Activated B cell treated with CpG ODN at 0.5 μM for 24 hours (primary cell): ENCODE measurements at regions not wholly inside any gene's neighbourhood (a gene's known extent, or its start where the extent isn't known, plus 50 kb on each side); places are given as distances from the start of the nearest gene placed in this dataset.

Experiments used
- ATAC-seq: fragments of 200-7000 bp; cut with Tn5 transposase; one replicate; pipeline ENCODE4 v1.10.0; 2021; ENCODE audit warnings: low read depth, mild to moderate bottlenecking, moderate library complexity
- CTCF ChIA-PET: fragments of 350-600 bp; sonication (Branson Sonifier 250); formaldehyde crosslinking; loops from one replicate; lab custom pipeline; 2021; ENCODE audit warnings: antibody characterized with exemption; lab: Charles Lee
- POLR2A ChIA-PET: fragments of 350-600 bp; sonication (Branson Sonifier 250); formaldehyde crosslinking; loops from one replicate; lab custom pipeline; 2021; ENCODE audit warnings: antibody characterized with exemption; lab: Charles Lee
- DNase-seq: peaks from one replicate; pipeline ENCODE4 v3.0.0; 2022
- H3K27ac Mint-ChIP-seq: one replicate; pipeline ENCODE4 v1.8.0; 2020; ENCODE audit warnings: mixed read lengths
- H3K27me3 Mint-ChIP-seq: one replicate; pipeline ENCODE4 v1.8.0; 2021; ENCODE audit warnings: mixed read lengths
- H3K36me3 Mint-ChIP-seq: one replicate; pipeline ENCODE4 v1.8.0; 2021; ENCODE audit warnings: low read depth, mixed read lengths
- H3K4me1 Mint-ChIP-seq: one replicate; pipeline ENCODE4 v1.8.0; 2021; ENCODE audit warnings: mixed read lengths
- H3K4me3 Mint-ChIP-seq: one replicate; pipeline ENCODE4 v1.8.0; 2020; ENCODE audit warnings: mild to moderate bottlenecking, mixed read lengths
- H3K9me3 Mint-ChIP-seq: one replicate; pipeline ENCODE4 v1.8.0; 2020; ENCODE audit warnings: mixed read lengths
- CTCF ChIP-seq: fragments of 200-600 bp; IDR thresholded peaks from one replicate; pipeline ENCODE4 v1.8.0; 2022; ENCODE audit warnings: antibody characterized with exemption, mild to moderate bottlenecking
- intact Hi-C: fragments of 100-400 bp; cut with micrococcal nuclease; formaldehyde crosslinking; loops from one replicate; pipeline ENCODE4 v1.15.1; 2024

- no peak for ATAC-seq
- H3K27me3 Mint-ChIP-seq: no peaks in the 10 kb centered on the region
- H3K36me3 Mint-ChIP-seq: no peaks in the 10 kb centered on the region
- intact Hi-C loops: no loop called here
- no peaks in the 10 kb centered on the region for H3K9me3 Mint-ChIP-seq
- peaks cover 9% of the 10 kb centered on the region for H3K4me1 Mint-ChIP-seq
- TF ChIP-seq CTCF: no peak
- CTCF ChIA-PET: no interaction called here
- no peak overlapping the region for H3K4me3 Mint-ChIP-seq
- POLR2A ChIA-PET: no interaction called here
- no peak overlapping the region for H3K27ac Mint-ChIP-seq
- no peak for DNase-seq
Observed at GRCh38 chr4:10960389-10960788, 275.8 kb upstream of the CLNK start.

GRCh38 chr4:10959586-10959985, 275.0 kb upstream of the CLNK start:
- ChIA-PET POLR2A (interaction anchor here (0.7 kb wide), 1 partner anchor 382 kb away, joined by 3 read pairs; no protein-coding TSS in a partner anchor), CTCF (no interaction called here)
- no peaks in the 10 kb centered on the region for H3K36me3 Mint-ChIP-seq
- H3K27ac Mint-ChIP-seq: no peak overlapping the region
- DNase-seq: no peak
- peaks cover 15% of the 10 kb centered on the region for H3K4me1 Mint-ChIP-seq
- TF ChIP-seq CTCF: no peak
- no peaks in the 10 kb centered on the region for H3K9me3 Mint-ChIP-seq
- no peaks in the 10 kb centered on the region for H3K27me3 Mint-ChIP-seq
- intact Hi-C loops: no loop called here
- no peak for ATAC-seq
- no peak overlapping the region for H3K4me3 Mint-ChIP-seq

- no peaks in the 10 kb centered on the region for H3K36me3 Mint-ChIP-seq
- ChIA-PET POLR2A (no interaction called here), CTCF (no interaction called here)
- no peak for ATAC-seq
- DNase-seq: no peak
- no peak overlapping the region for H3K27ac Mint-ChIP-seq
- no peak overlapping the region for H3K4me3 Mint-ChIP-seq
- no peaks in the 10 kb centered on the region for H3K9me3 Mint-ChIP-seq
- intact Hi-C loops: no loop called here
- no peak for TF ChIP-seq CTCF
- H3K4me1 Mint-ChIP-seq: peaks cover 17% of the 10 kb centered on the region
- no peaks in the 10 kb centered on the region for H3K27me3 Mint-ChIP-seq
Observed at GRCh38 chr4:10958226-10958856, 273.8 kb upstream of the CLNK start.

- ChIA-PET POLR2A (no interaction called here), CTCF (no interaction called here)
- ATAC-seq: no peak
- intact Hi-C loops: no loop called here
- H3K27ac Mint-ChIP-seq: no peak overlapping the region
- H3K4me3 Mint-ChIP-seq: no peak overlapping the region
- no peaks in the 10 kb centered on the region for H3K36me3 Mint-ChIP-seq
- no peaks in the 10 kb centered on the region for H3K27me3 Mint-ChIP-seq
- no peak for TF ChIP-seq CTCF
- peaks cover 4% of the 10 kb centered on the region for H3K9me3 Mint-ChIP-seq
- peaks cover 19% of the 10 kb centered on the region for H3K4me1 Mint-ChIP-seq
- DNase-seq: no peak
Observed at GRCh38 chr4:10951306-10951705, 266.7 kb upstream of the CLNK start.

- CTCF ChIA-PET: no interaction called here
- no peak for DNase-seq
- Mint-ChIP-seq H3K9me3 (peaks cover 7% of the 10 kb centered on the region), H3K27me3 (no peaks in the 10 kb centered on the region), H3K36me3 (no peaks in the 10 kb centered on the region), H3K27ac (no peak overlapping the region), H3K4me1 (peaks cover 13% of the 10 kb centered on the region), H3K4me3 (no peak overlapping the region)
- TF ChIP-seq CTCF: no peak
- POLR2A ChIA-PET: no interaction called here
- intact Hi-C loops: no loop called here
- peak; percentile 45 for ATAC-seq
Observed at GRCh38 chr4:10949039-10949733, 264.6 kb upstream of the CLNK start.
